DOHH2 (cell line): ENCODE measurements at regions not wholly inside any gene's neighbourhood (a gene's known extent, or its start where the extent isn't known, plus 50 kb on each side); places are given as distances from the start of the nearest gene placed in this dataset.

ENCODE experiments used
- H3F3A ChIP-seq: fragments of 200-600 bp; sonication (generic), shearing (Covaris generic); 2 replicates; pipeline ENCODE4 v1.6.0; 2016; ENCODE audit warnings: antibody characterized with exemption, mild to moderate bottlenecking; ENCODE audit not compliant: control insufficient read depth, insufficient read depth
- H3K27ac ChIP-seq: fragments of 200-600 bp; sonication (generic); 2 replicates; pipeline ENCODE4 v1.5.1; 2014; ENCODE audit warnings: low read depth, mild to moderate bottlenecking, low read length, moderate library complexity
- H3K27me3 ChIP-seq: fragments of 200-600 bp; sonication (generic); 2 replicates; pipeline ENCODE4 v1.6.1; 2014; ENCODE audit warnings: mild to moderate bottlenecking, low read length, mixed read lengths; ENCODE audit not compliant: control insufficient read depth
- H3K36me3 ChIP-seq: fragments of 200-600 bp; sonication (generic); 2 replicates; pipeline ENCODE4 v1.6.1; 2014; ENCODE audit warnings: mild to moderate bottlenecking, low read length, moderate library complexity, mixed read lengths; ENCODE audit not compliant: control insufficient read depth
- H3K4me1 ChIP-seq: fragments of 200-600 bp; sonication (generic); 2 replicates; pipeline ENCODE4 v1.6.1; 2014; ENCODE audit warnings: mild to moderate bottlenecking, low read length, mixed read lengths; ENCODE audit not compliant: control insufficient read depth
- H3K4me2 ChIP-seq: fragments of 200-600 bp; sonication (generic); 2 replicates; pipeline ENCODE4 v1.6.0; 2014; ENCODE audit warnings: mild to moderate bottlenecking, low read length, moderate library complexity
- H3K4me3 ChIP-seq: fragments of 200-600 bp; sonication (generic); 2 replicates; pipeline ENCODE4 v1.5.1; 2014; ENCODE audit warnings: mild to moderate bottlenecking, low read length, mixed read lengths
- H3K79me2 ChIP-seq: fragments of 200-600 bp; sonication (generic); 2 replicates; pipeline ENCODE4 v1.6.1; 2014; ENCODE audit warnings: mild to moderate bottlenecking, low read length, mixed read lengths; ENCODE audit not compliant: control insufficient read depth
- H3K9me2 ChIP-seq: fragments of 200-600 bp; sonication (generic); replicated peaks from 2 replicates; pipeline ENCODE4 v1.6.1; 2014; ENCODE audit warnings: mild to moderate bottlenecking, low read length, mixed read lengths; ENCODE audit not compliant: control insufficient read depth
- H3K9me3 ChIP-seq: fragments of 200-600 bp; sonication (generic); 2 replicates; pipeline ENCODE4 v1.6.1; 2014; ENCODE audit warnings: antibody characterized with exemption, low read length, mixed read lengths; ENCODE audit not compliant: control insufficient read depth, insufficient read depth
- H4K20me1 ChIP-seq: fragments of 200-600 bp; sonication (generic); 2 replicates; pipeline ENCODE4 v1.6.0; 2014; ENCODE audit warnings: low read depth, mild to moderate bottlenecking, antibody characterized with exemption, low read length, moderate library complexity; ENCODE audit not compliant: control insufficient read depth, insufficient read depth
- EZH2phosphoT487 ChIP-seq: fragments of 200-600 bp; sonication (generic); IDR thresholded peaks from 2 replicates; pipeline ENCODE4 v1.6.1; 2017; ENCODE audit warnings: borderline replicate concordance, mild to moderate bottlenecking, antibody characterized with exemption, low read length, moderate library complexity, mixed read lengths
- TF ChIP-seq, protein P1 (sequence below): fragments of 200-600 bp; sonication (generic); IDR thresholded peaks from one replicate; pipeline ENCODE4 v1.5.1; 2014; ENCODE audit warnings: antibody characterized with exemption, mild to moderate bottlenecking, low read depth, low read length; ENCODE audit not compliant: poor library complexity, severe bottlenecking

DNA sequence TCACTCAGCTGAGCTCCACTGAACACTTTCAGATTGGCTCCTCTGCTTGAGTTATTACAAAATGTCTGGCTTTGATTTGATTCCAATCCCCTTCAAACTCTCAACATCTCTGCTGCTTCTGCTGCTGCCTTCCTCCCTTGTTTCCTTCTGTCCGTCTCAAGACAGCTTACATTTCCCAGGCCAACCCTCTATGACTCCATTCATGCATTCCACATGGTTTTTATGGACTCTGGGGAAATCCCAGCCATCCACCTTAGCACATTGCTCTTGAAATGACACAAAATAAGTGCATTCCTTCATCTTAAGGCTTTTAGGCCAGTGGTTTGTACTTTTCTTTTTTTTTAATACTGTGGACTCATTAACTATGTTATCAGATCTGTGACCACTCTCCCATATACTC is 68.5 kb upstream of the TMEM164 start:
- Histone ChIP-seq H3F3A (no peaks in the 10 kb centered on the region), H3K4me3 (no peak overlapping the region), H3K4me1 (no peaks in the 10 kb centered on the region), H3K9me3 (no peaks in the 10 kb centered on the region), H3K27ac (no peak overlapping the region), H3K4me2 (no peak overlapping the region), H3K9me2 (no peaks in the 10 kb centered on the region), H3K27me3 (no peaks in the 10 kb centered on the region), H3K36me3 (no peaks in the 10 kb centered on the region), H3K79me2 (no peaks in the 10 kb centered on the region), H4K20me1 (no peaks in the 10 kb centered on the region)
- TF ChIP-seq EZH2phosphoT487 = no peak
- TF ChIP-seq, protein P1, sequence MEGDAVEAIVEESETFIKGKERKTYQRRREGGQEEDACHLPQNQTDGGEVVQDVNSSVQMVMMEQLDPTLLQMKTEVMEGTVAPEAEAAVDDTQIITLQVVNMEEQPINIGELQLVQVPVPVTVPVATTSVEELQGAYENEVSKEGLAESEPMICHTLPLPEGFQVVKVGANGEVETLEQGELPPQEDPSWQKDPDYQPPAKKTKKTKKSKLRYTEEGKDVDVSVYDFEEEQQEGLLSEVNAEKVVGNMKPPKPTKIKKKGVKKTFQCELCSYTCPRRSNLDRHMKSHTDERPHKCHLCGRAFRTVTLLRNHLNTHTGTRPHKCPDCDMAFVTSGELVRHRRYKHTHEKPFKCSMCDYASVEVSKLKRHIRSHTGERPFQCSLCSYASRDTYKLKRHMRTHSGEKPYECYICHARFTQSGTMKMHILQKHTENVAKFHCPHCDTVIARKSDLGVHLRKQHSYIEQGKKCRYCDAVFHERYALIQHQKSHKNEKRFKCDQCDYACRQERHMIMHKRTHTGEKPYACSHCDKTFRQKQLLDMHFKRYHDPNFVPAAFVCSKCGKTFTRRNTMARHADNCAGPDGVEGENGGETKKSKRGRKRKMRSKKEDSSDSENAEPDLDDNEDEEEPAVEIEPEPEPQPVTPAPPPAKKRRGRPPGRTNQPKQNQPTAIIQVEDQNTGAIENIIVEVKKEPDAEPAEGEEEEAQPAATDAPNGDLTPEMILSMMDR = no peak

DNA sequence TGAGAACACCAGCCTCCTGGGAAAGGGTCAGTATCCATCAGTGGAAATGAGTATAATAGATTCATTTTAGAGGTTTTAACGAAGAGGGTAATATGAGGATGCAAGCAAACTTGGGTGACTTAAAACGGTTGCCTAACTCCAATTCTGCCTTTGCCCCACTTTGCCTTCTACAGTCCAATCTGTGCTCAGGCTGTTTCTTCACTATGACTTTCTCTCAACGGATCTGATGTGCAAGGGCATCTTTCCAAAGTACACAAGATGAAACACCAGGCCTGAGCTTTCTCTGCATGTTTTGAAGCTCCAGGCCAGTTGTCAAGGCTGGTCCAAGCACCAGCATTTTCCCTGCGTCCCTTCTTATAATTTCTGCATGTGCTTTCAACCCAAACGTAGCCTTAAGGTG is 68.0 kb upstream of the TMEM164 start:
- Histone ChIP-seq H3K27ac (no peak overlapping the region), H3K36me3 (no peaks in the 10 kb centered on the region), H3K27me3 (no peaks in the 10 kb centered on the region), H3K9me2 (no peaks in the 10 kb centered on the region), H3K4me2 (no peak overlapping the region), H4K20me1 (no peaks in the 10 kb centered on the region), H3K79me2 (no peaks in the 10 kb centered on the region), H3K4me3 (no peak overlapping the region), H3K4me1 (no peaks in the 10 kb centered on the region), H3F3A (no peaks in the 10 kb centered on the region), H3K9me3 (no peaks in the 10 kb centered on the region)
- TF ChIP-seq, protein P1 = no peak
- TF ChIP-seq EZH2phosphoT487 = no peak

DNA sequence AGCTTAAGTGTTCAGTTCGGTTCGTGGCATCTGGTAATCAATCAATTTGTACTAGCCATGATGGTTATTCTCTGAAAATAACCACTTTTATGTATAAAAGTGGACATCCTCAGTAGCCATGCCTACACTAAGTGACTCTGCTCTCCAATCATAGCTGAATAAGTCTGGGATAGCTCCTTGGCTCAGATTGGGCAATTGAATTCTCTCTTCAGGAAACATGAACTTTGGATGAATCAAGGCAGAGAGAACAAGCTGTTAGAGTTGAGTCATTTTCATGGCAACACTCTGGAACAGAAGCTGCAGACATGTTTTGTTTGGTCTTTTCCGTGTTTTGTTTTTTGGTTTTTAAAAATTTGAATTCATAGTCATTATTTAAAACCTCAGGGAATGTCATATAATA is 66.8 kb upstream of the TMEM164 start:
- no peaks in the 10 kb centered on the region for H3K9me3 ChIP-seq
- no peaks in the 10 kb centered on the region for H3K36me3 ChIP-seq
- no peak for TF ChIP-seq EZH2phosphoT487
- TF ChIP-seq, protein P1 = no peak
- H3K4me3 ChIP-seq = no peak overlapping the region
- no peaks in the 10 kb centered on the region for H3F3A ChIP-seq
- no peak overlapping the region for H3K4me2 ChIP-seq
- H3K79me2 ChIP-seq = no peaks in the 10 kb centered on the region
- no peaks in the 10 kb centered on the region for H4K20me1 ChIP-seq
- no peak overlapping the region for H3K27ac ChIP-seq
- H3K9me2 ChIP-seq = no peaks in the 10 kb centered on the region
- H3K27me3 ChIP-seq = no peaks in the 10 kb centered on the region
- no peaks in the 10 kb centered on the region for H3K4me1 ChIP-seq

DNA sequence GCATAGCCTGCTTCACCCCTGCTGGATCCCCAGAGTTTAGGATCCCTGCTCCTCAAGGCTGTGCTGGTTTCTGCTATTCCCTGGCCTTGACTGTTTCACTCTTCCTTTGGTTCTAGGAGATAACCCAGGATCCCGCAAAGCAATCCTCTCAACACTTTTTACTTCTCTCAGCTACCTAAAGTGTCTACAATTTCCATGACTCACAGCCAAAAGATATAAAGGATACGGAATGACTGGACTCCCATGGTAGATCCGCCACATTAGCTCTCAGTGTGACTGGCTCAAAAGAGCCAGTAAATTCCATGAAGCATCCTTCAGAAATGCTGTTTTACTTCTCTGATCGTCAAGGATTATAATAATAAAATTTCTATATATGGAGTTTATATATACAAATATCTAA is 66.3 kb upstream of the TMEM164 start:
- Histone ChIP-seq H4K20me1 (no peaks in the 10 kb centered on the region), H3K4me2 (no peak overlapping the region), H3K9me2 (no peaks in the 10 kb centered on the region), H3K9me3 (no peaks in the 10 kb centered on the region), H3K4me1 (no peaks in the 10 kb centered on the region), H3K27me3 (no peaks in the 10 kb centered on the region), H3K36me3 (no peaks in the 10 kb centered on the region), H3F3A (no peaks in the 10 kb centered on the region), H3K27ac (no peak overlapping the region), H3K79me2 (no peaks in the 10 kb centered on the region), H3K4me3 (no peak overlapping the region)
- no peak for TF ChIP-seq EZH2phosphoT487
- TF ChIP-seq, protein P1 = no peak
